ENCODE measurements at regions not wholly inside any gene's neighbourhood (a gene's known extent, or its start where the extent isn't known, plus 50 kb on each side); places are given as distances from the start of the nearest gene placed in this dataset.

DNA sequence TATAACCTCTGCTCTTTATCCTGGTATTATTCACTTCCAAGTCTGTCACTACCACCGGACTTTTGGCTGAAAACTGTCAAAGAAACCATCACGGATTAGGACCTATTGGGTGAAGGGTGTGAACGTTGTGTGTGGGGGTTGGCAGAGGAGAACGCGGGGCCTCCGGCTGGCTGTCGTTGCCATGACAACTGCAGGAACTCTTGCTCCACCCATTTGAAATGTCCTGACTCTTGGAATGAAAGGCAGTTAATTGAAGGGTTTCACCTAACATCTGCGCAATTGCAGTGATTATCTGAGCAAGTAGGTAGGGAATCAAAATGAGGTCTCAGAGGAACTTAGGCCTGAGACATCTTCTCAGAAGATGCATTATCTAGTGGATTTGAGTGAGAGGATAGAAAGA, 60.9 kb upstream of the CLMP start:
- no peak for DNase-seq (ENCODE audit: low spot score)
- no peak for TF ChIP-seq CTCF (IDR thresholded peaks at IDR 0.05; ENCODE audit: extremely low read depth, insufficient read depth, missing control alignments)
- in situ Hi-C loops (cut with MboI; ENCODE audit: low pct_unique_long_range_greater_than_20kb, low sequenced_read_pairs, unreplicated experiment): no loop called here

DNA sequence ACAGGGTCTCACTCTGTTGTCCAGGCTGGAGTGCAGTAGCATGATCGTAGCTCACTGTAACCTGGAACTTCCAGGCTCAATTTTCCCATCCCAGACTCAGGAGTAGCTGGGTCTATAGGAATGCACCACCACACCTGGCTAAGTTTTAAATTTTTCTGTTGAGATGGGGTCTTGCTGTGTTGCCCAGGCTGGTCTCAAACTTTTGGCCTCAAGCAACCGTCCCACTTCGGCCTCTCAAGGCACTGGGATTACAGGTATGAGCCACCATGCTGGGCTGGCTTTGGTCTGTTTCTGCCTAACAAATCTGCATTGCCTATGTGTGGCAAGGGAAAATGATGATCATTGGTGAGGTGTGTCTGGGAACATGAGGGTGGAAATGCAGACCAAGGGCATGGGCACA, 59.3 kb upstream of the CLMP start:
- DNase-seq (ENCODE audit: low spot score): no peak
- TF ChIP-seq CTCF (IDR thresholded peaks at IDR 0.05; ENCODE audit: extremely low read depth, insufficient read depth, missing control alignments): no peak
- in situ Hi-C loops (cut with MboI; ENCODE audit: low pct_unique_long_range_greater_than_20kb, low sequenced_read_pairs, unreplicated experiment): no loop called here

DNA sequence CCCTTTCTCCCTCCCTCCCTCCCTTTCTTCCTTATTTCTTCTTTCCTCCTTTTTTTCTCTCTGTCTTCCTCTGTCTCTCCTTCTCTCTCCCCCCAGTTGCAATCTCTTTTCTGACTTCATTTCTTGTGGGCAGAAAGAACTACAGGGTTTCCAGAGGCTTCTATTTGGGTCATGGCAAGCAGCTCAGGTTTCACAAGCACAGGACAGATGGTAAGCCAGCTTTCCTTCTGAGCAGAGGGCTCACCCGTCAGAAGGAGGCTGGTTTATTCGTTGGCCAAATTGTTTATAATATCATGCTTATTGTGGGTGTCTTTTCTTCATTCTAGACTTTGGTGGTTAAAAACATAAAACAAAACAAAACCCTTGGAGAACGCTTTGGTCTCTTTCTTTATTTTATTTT, 58.9 kb upstream of the CLMP start:
- no peak for TF ChIP-seq CTCF (IDR thresholded peaks at IDR 0.05; ENCODE audit: extremely low read depth, insufficient read depth, missing control alignments)
- no peak for DNase-seq (ENCODE audit: low spot score)
- in situ Hi-C loops (cut with MboI; ENCODE audit: low pct_unique_long_range_greater_than_20kb, low sequenced_read_pairs, unreplicated experiment): no loop called here

- TF ChIP-seq CTCF (IDR thresholded peaks at IDR 0.05; ENCODE audit: extremely low read depth, insufficient read depth, missing control alignments): no peak
- in situ Hi-C loops (cut with MboI; ENCODE audit: low pct_unique_long_range_greater_than_20kb, low sequenced_read_pairs, unreplicated experiment): no loop called here
- no peak for DNase-seq (ENCODE audit: low spot score)
Observed at GRCh38 chr11:123253223-123253622, 58.2 kb upstream of the CLMP start.

- TF ChIP-seq CTCF (IDR thresholded peaks at IDR 0.05; ENCODE audit: extremely low read depth, insufficient read depth, missing control alignments): no peak
- in situ Hi-C loops (cut with MboI; ENCODE audit: low pct_unique_long_range_greater_than_20kb, low sequenced_read_pairs, unreplicated experiment): no loop called here
- no peak for DNase-seq (ENCODE audit: low spot score)
Observed at GRCh38 chr11:123251657-123252344, 56.8 kb upstream of the CLMP start.

- DNase-seq (ENCODE audit: low spot score): no peak
- TF ChIP-seq CTCF (IDR thresholded peaks at IDR 0.05; ENCODE audit: extremely low read depth, insufficient read depth, missing control alignments): no peak
- in situ Hi-C loops (cut with MboI; ENCODE audit: low pct_unique_long_range_greater_than_20kb, low sequenced_read_pairs, unreplicated experiment): no loop called here
Observed at GRCh38 chr11:123250892-123251656, 56.0 kb upstream of the CLMP start.

Measured in GM13977 (cell line).